SU-DHL-6 (cell line): ENCODE measurements at regions not wholly inside any gene's neighbourhood (a gene's known extent, or its start where the extent isn't known, plus 50 kb on each side); places are given as distances from the start of the nearest gene placed in this dataset.

Experiments
- H2AFZ ChIP-seq: fragments of 200-600 bp; sonication (generic); 2 replicates; pipeline ENCODE4 v1.6.1; 2014; ENCODE audit warnings: low read depth, mild to moderate bottlenecking, moderate library complexity, mixed read lengths, antibody characterized with exemption, low read length; ENCODE audit not compliant: severe bottlenecking
- H3F3A ChIP-seq: fragments of 200-600 bp; shearing (Covaris generic); 2 replicates; pipeline ENCODE4 v1.6.0; 2016; ENCODE audit warnings: antibody characterized with exemption, mild to moderate bottlenecking; ENCODE audit not compliant: insufficient read depth
- H3K27ac ChIP-seq: fragments of 200-600 bp; sonication (generic); 2 replicates; pipeline ENCODE4 v1.5.1; 2016; ENCODE audit warnings: low read depth, mild to moderate bottlenecking, low read length, moderate library complexity, mixed read lengths
- H3K27me3 ChIP-seq: fragments of 200-600 bp; sonication (generic), shearing (Covaris generic); 2 replicates; pipeline ENCODE4 v1.6.0; 2014; ENCODE audit warnings: mild to moderate bottlenecking, low read length
- H3K36me3 ChIP-seq: fragments of 200-600 bp; sonication (generic); 2 replicates; pipeline ENCODE4 v1.6.1; 2014; ENCODE audit warnings: mild to moderate bottlenecking, low read length, mixed read lengths
- H3K4me2 ChIP-seq: fragments of 300-600, 200-600 bp; shearing (Covaris generic), sonication (generic); 2 replicates; pipeline ENCODE4 v1.6.0; 2014; ENCODE audit warnings: low read length, low read depth, mild to moderate bottlenecking; ENCODE audit not compliant: poor library complexity, severe bottlenecking
- H3K4me3 ChIP-seq: fragments of 200-600 bp; sonication (generic); 2 replicates; pipeline ENCODE4 v1.5.1; 2014; ENCODE audit warnings: antibody characterized with exemption, low read length, mild to moderate bottlenecking, mixed read lengths; ENCODE audit not compliant: insufficient read depth, poor library complexity, severe bottlenecking
- H3K79me2 ChIP-seq: fragments of 200-600 bp; sonication (generic); 2 replicates; pipeline ENCODE4 v1.6.1; 2014; ENCODE audit warnings: mild to moderate bottlenecking, low read length, moderate library complexity; ENCODE audit not compliant: insufficient read depth
- H3K9ac ChIP-seq: fragments of 200-600 bp; sonication (generic); 2 replicates; pipeline ENCODE4 v1.7.0; 2014; ENCODE audit warnings: mild to moderate bottlenecking, low read length
- H3K9me2 ChIP-seq: fragments of 200-600 bp; sonication (generic); replicated peaks from 2 replicates; pipeline ENCODE4 v1.6.1; 2014; ENCODE audit warnings: low read length; ENCODE audit not compliant: insufficient read depth
- H3K9me3 ChIP-seq: fragments of 200-600 bp; sonication (generic); 2 replicates; pipeline ENCODE4 v1.6.1; 2014; ENCODE audit warnings: low read length, mixed read lengths; ENCODE audit not compliant: insufficient read depth
- H4K20me1 ChIP-seq: fragments of 200-600 bp; sonication (generic); 2 replicates; pipeline ENCODE4 v1.6.1; 2014; ENCODE audit warnings: low read depth, mild to moderate bottlenecking, antibody characterized with exemption, low read length, moderate library complexity, mixed read lengths
- CTCF ChIP-seq: fragments of 200-600 bp; sonication (generic); IDR thresholded peaks from one replicate; pipeline ENCODE4 v1.5.1; 2017; ENCODE audit warnings: antibody characterized with exemption, mild to moderate bottlenecking, low read length, moderate library complexity; ENCODE audit not compliant: insufficient read depth, poor library complexity, severe bottlenecking
- EZH2phosphoT487 ChIP-seq: fragments of 200-600 bp; sonication (generic), shearing (Covaris generic); conservative IDR thresholded peaks from 2 replicates; pipeline ENCODE4 v1.6.1; 2018; ENCODE audit warnings: mild to moderate bottlenecking, antibody characterized with exemption, low read length, moderate library complexity, mixed read lengths

- H3K9me3 ChIP-seq, result no peaks in the 10 kb centered on the region
Observed at GRCh38 chr18:77376733-77377094, 127.1 kb downstream of the GALR1 start.

GRCh38 chr18:77377813-77378212 is 128.2 kb downstream of the GALR1 start:
- Histone ChIP-seq H3K79me2 (no peaks in the 10 kb centered on the region), H3K9me3 (no peaks in the 10 kb centered on the region), H3K27ac (no peak overlapping the region), H3F3A (no peaks in the 10 kb centered on the region), H2AFZ (no peak overlapping the region), H3K4me2 (no peak overlapping the region), H3K9ac (no peak overlapping the region), H3K4me3 (no peak overlapping the region), H3K9me2 (no peaks in the 10 kb centered on the region), H3K36me3 (no peaks in the 10 kb centered on the region), H4K20me1 (no peaks in the 10 kb centered on the region), H3K27me3 (no peaks in the 10 kb centered on the region)
- TF ChIP-seq CTCF (no peak), EZH2phosphoT487 (no peak)

More at GRCh38 chr18:77376733-77377094, 127.1 kb downstream of the GALR1 start:
- H3K4me3 ChIP-seq, result no peak overlapping the region
- H3F3A ChIP-seq, result no peaks in the 10 kb centered on the region
- H4K20me1 ChIP-seq, result no peaks in the 10 kb centered on the region
- no peak overlapping the region for H3K4me2 ChIP-seq
- H3K9ac ChIP-seq, result no peak overlapping the region
- H3K27me3 ChIP-seq, result no peaks in the 10 kb centered on the region
- no peaks in the 10 kb centered on the region for H3K79me2 ChIP-seq
- H3K9me2 ChIP-seq, result no peaks in the 10 kb centered on the region
- H2AFZ ChIP-seq, result no peak overlapping the region
- H3K27ac ChIP-seq, result no peak overlapping the region
- H3K36me3 ChIP-seq, result no peaks in the 10 kb centered on the region
- no peak for TF ChIP-seq EZH2phosphoT487
- TF ChIP-seq CTCF, result no peak

GRCh38 chr18:77379976-77380509 is 130.4 kb downstream of the GALR1 start:
- TF ChIP-seq CTCF (no peak), EZH2phosphoT487 (no peak)
- H3K4me2 ChIP-seq, result no peak overlapping the region

GRCh38 chr18:77380695-77381094 is 131.0 kb downstream of the GALR1 start:
- H3K36me3 ChIP-seq, result no peaks in the 10 kb centered on the region
- no peaks in the 10 kb centered on the region for H3K9me2 ChIP-seq
- H3F3A ChIP-seq, result no peaks in the 10 kb centered on the region
- H3K79me2 ChIP-seq, result no peaks in the 10 kb centered on the region
- no peaks in the 10 kb centered on the region for H4K20me1 ChIP-seq
- H3K27me3 ChIP-seq, result no peaks in the 10 kb centered on the region
- no peak overlapping the region for H3K9ac ChIP-seq
- H2AFZ ChIP-seq, result no peak overlapping the region
- H3K4me3 ChIP-seq, result no peak overlapping the region
- TF ChIP-seq CTCF (no peak), EZH2phosphoT487 (no peak)
- H3K27ac ChIP-seq, result no peak overlapping the region
- no peak overlapping the region for H3K4me2 ChIP-seq
- H3K9me3 ChIP-seq, result no peaks in the 10 kb centered on the region

More at GRCh38 chr18:77379976-77380509, 130.4 kb downstream of the GALR1 start:
- Histone ChIP-seq H3K27ac (no peak overlapping the region), H2AFZ (no peak overlapping the region), H3F3A (no peaks in the 10 kb centered on the region), H3K36me3 (no peaks in the 10 kb centered on the region), H3K9me3 (no peaks in the 10 kb centered on the region), H3K79me2 (no peaks in the 10 kb centered on the region), H3K4me3 (no peak overlapping the region), H3K9me2 (no peaks in the 10 kb centered on the region), H3K27me3 (no peaks in the 10 kb centered on the region), H4K20me1 (no peaks in the 10 kb centered on the region), H3K9ac (no peak overlapping the region)
